SK-N-SH (cell line): ENCODE measurements at regions not wholly inside any gene's neighbourhood (a gene's known extent, or its start where the extent isn't known, plus 50 kb on each side); places are given as distances from the start of the nearest gene placed in this dataset.

Experiments used
- CTCF ChIA-PET: fragments of 300-600, 350-600 bp; formaldehyde crosslinking; extraction: SDS; loops from one replicate; lab custom pipeline; 2021; lab: Yijun Ruan, JAX
- POLR2A ChIA-PET: fragments of 350-600 bp; sonication (Branson Sonifier 250); formaldehyde crosslinking; extraction: SDS; loops from one replicate; lab custom pipeline; 2020; ENCODE audit warnings: antibody characterized with exemption, inconsistent platforms; lab: Yijun Ruan, JAX
- DNase-seq: peaks from one replicate; pipeline ENCODE4 v3.0.0; 2012
- H2AFZ ChIP-seq: fragments of 200-600 bp; sonication (generic); 2 replicates; pipeline ENCODE4 v1.8.1; 2016; ENCODE audit warnings: antibody characterized with exemption, mild to moderate bottlenecking, low read depth
- H3F3A ChIP-seq: fragments of 200-600 bp; sonication (generic); replicated peaks from 2 replicates; pipeline ENCODE3; 2016; ENCODE audit warnings: antibody characterized with exemption, mild to moderate bottlenecking; ENCODE audit not compliant: insufficient read depth
- H3K27ac ChIP-seq, 2 experiments: fragments of 200-500 bp in 1 of 2; fragments of 200-600 bp in 1 of 2; sonication (Bioruptor generic) in 1 of 2; sonication (generic), shearing (Covaris generic) in 1 of 2; 2 replicates each; pipeline versions ENCODE4 v1.5.1 to v1.6.1; 2014 to 2016; ENCODE audit warnings: low read depth in 2 of 2, inconsistent platforms in 1 of 2, low read length in 1 of 2, mild to moderate bottlenecking in 1 of 2, mixed read lengths in 1 of 2
- H3K27me3 ChIP-seq: fragments of 200-600 bp; sonication (generic), shearing (Covaris generic); 2 replicates; pipeline ENCODE4 v1.6.1; 2016; ENCODE audit warnings: mixed run types; ENCODE audit not compliant: insufficient read depth
- H3K36me3 ChIP-seq, 2 experiments: fragments of 200-500 bp in 1 of 2; fragments of 200-600 bp in 1 of 2; sonication (Bioruptor generic) in 1 of 2; sonication (generic) in 1 of 2; replicated peaks in 1 of 2; 2 replicates each; pipeline versions ENCODE3 to v1.5.1; 2014 to 2016; ENCODE audit warnings: low read length in 1 of 2, mild to moderate bottlenecking in 1 of 2; ENCODE audit not compliant: insufficient read depth in 2 of 2, control insufficient read depth in 1 of 2
- H3K4me1 ChIP-seq, 2 experiments: fragments of 200-500 bp in 1 of 2; fragments of 200-600 bp in 1 of 2; sonication (Bioruptor generic) in 1 of 2; sonication (generic), shearing (Covaris generic) in 1 of 2; 2 replicates each; pipeline versions ENCODE4 v1.5.1 to v1.6.1; 2014 to 2016; ENCODE audit warnings: low read depth in 1 of 2, low read length in 1 of 2, mixed run types in 1 of 2; ENCODE audit not compliant: insufficient read depth in 2 of 2, control insufficient read depth in 1 of 2
- H3K4me2 ChIP-seq: fragments of 200-600 bp; sonication (generic), shearing (Covaris generic); 2 replicates; pipeline ENCODE4 v1.6.1; 2017; ENCODE audit warnings: mixed run types
- H3K4me3 ChIP-seq, 2 experiments: fragments of 200-500 bp in 1 of 2; fragments of 200-600 bp in 1 of 2; sonication (Bioruptor generic) in 1 of 2; sonication (generic), shearing (Covaris generic) in 1 of 2; 2 replicates each; pipeline versions ENCODE4 v1.5.1 to v1.8.1; 2014 to 2016; ENCODE audit warnings: low read depth in 2 of 2, inconsistent platforms in 1 of 2, low read length in 1 of 2, mild to moderate bottlenecking in 1 of 2, mixed read lengths in 1 of 2, moderate library complexity in 1 of 2
- H3K79me2 ChIP-seq: fragments of 200-600 bp; sonication (generic); 2 replicates; pipeline ENCODE4 v1.8.1; 2017; ENCODE audit warnings: mild to moderate bottlenecking; ENCODE audit not compliant: insufficient read depth
- H3K9ac ChIP-seq: fragments of 200-600 bp; sonication (generic); 2 replicates; pipeline ENCODE4 v1.6.1; 2017; ENCODE audit warnings: mixed run types
- H3K9me2 ChIP-seq: fragments of 200-600 bp; sonication (generic); 2 replicates; pipeline ENCODE4 v1.6.1; 2017; ENCODE audit warnings: mixed run types
- H3K9me3 ChIP-seq: fragments of 200-600 bp; sonication (generic); 2 replicates; pipeline ENCODE4 v1.6.1; 2017; ENCODE audit warnings: mixed run types, mild to moderate bottlenecking, moderate library complexity
- H4K20me1 ChIP-seq: fragments of 200-600 bp; sonication (generic); 2 replicates; pipeline ENCODE4 v1.6.1; 2017; ENCODE audit warnings: mild to moderate bottlenecking, mixed run types; ENCODE audit not compliant: insufficient read depth
- CHD2 ChIP-seq: fragments of 150-350 bp; IDR thresholded peaks from 2 replicates; pipeline ENCODE4 v1.6.1; 2018; ENCODE audit warnings: low read length; ENCODE audit not compliant: partially characterized antibody
- CTCF ChIP-seq: fragments of 200-600 bp; sonication (generic); IDR thresholded peaks from 2 replicates; pipeline ENCODE4 v1.6.1; 2017; ENCODE audit warnings: antibody characterized with exemption, mild to moderate bottlenecking, moderate library complexity
- ELF1 ChIP-seq: IDR thresholded peaks from 2 replicates; pipeline ENCODE4 v1.4.0; 2012
- EZH2phosphoT487 ChIP-seq: fragments of 200-600 bp; sonication (generic); IDR thresholded peaks from 2 replicates; pipeline ENCODE4 v1.6.1; 2017; ENCODE audit warnings: low read depth, mixed run types, mild to moderate bottlenecking, antibody characterized with exemption, moderate library complexity, borderline replicate concordance
- FOSL2 ChIP-seq: IDR thresholded peaks from 2 replicates; pipeline ENCODE4 v1.4.0; 2012; ENCODE audit warnings: low read depth, mild to moderate bottlenecking, moderate library complexity, borderline replicate concordance
- JUND ChIP-seq: IDR thresholded peaks from 2 replicates; pipeline ENCODE4 v1.4.0; 2012
- MEF2A ChIP-seq: IDR thresholded peaks from 2 replicates; pipeline ENCODE4 v1.4.0; 2012; ENCODE audit warnings: low read depth, borderline replicate concordance
- MXI1 ChIP-seq: IDR thresholded peaks from 2 replicates; pipeline ENCODE4 v1.6.1; 2012; ENCODE audit warnings: mild to moderate bottlenecking, low read depth, low read length, improper control_type of control experiment
- NFIC ChIP-seq: IDR thresholded peaks from 2 replicates; pipeline ENCODE4 v1.4.0; 2012; ENCODE audit warnings: borderline replicate concordance
- NRF1 ChIP-seq: IDR thresholded peaks from 2 replicates; pipeline ENCODE4 v1.6.1; 2012; ENCODE audit warnings: low read depth, mild to moderate bottlenecking, low read length
- PBX3 ChIP-seq: IDR thresholded peaks from 2 replicates; pipeline ENCODE4; 2012
- POLR2AphosphoS5 ChIP-seq: IDR thresholded peaks from 2 replicates; pipeline ENCODE4 v1.6.1; 2012; ENCODE audit warnings: low read depth, low read length
- RAD21 ChIP-seq: IDR thresholded peaks from 2 replicates; pipeline ENCODE4 v1.6.1; 2012; ENCODE audit warnings: mild to moderate bottlenecking, low read length
- RCOR1 ChIP-seq: fragments of 150-350 bp; IDR thresholded peaks from 2 replicates; pipeline ENCODE4 v1.6.1; 2017; ENCODE audit warnings: antibody characterized with exemption, low read length
- RFX5 ChIP-seq: IDR thresholded peaks from 2 replicates; pipeline ENCODE4 v1.6.1; 2012; ENCODE audit warnings: mild to moderate bottlenecking, improper control_type of control experiment, low read length
- RXRA ChIP-seq: IDR thresholded peaks from 2 replicates; pipeline ENCODE4 v1.4.0; 2012; ENCODE audit warnings: low read depth, mild to moderate bottlenecking, borderline replicate concordance
- SIN3A ChIP-seq: IDR thresholded peaks from 2 replicates; pipeline ENCODE4 v1.6.1; 2012; ENCODE audit warnings: low read depth, mild to moderate bottlenecking, low read length, moderate library complexity, borderline replicate concordance
- TEAD4 ChIP-seq: IDR thresholded peaks from 2 replicates; pipeline ENCODE4 v1.4.0; 2012; ENCODE audit warnings: mild to moderate bottlenecking, borderline replicate concordance; ENCODE audit not compliant: insufficient read depth
- USF2 ChIP-seq: fragments of 150-350 bp; IDR thresholded peaks from 2 replicates; pipeline ENCODE4 v1.6.1; 2017; ENCODE audit warnings: antibody characterized with exemption, low read length, low read depth, borderline replicate concordance
- WGBS: methylation state at CpG from one replicate; pipeline ENCODE4 v1.1.6; 2017; ENCODE audit warnings: low lambda C conversion rate; 5-methylcytosine and 5-hydroxymethylcytosine counted together
- TF ChIP-seq, protein P1 (sequence below): IDR thresholded peaks from 2 replicates; pipeline ENCODE4 v1.4.0; 2012; ENCODE audit warnings: low read depth, borderline replicate concordance
- TF ChIP-seq, protein P2 (sequence below): IDR thresholded peaks from 2 replicates; pipeline ENCODE4 v1.4.0; 2012; ENCODE audit warnings: low read depth

DNA sequence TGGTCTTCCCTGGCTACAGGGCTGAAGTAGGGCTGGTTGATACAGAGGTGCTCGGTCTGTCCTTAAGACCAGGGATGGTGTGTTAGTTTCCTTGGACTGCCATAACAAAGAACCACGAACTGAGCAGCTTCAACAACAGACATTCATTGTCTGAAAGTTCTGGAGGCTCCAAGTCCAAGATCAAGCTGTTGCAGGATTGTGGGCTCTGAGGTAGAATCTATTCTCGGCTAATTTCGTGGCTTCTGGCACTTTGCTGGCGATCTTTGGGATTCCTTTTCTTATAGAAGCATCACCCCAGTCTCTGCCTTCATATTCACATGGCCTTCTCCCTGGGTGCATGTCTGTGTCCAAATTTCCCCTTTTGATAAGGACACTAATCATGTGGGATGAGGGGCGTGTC is 112.1 kb upstream of the ITGB1 start:
- no peaks in the 10 kb centered on the region for H3K79me2 ChIP-seq
- peaks cover 5% of the 10 kb centered on the region for H3F3A ChIP-seq
- CTCF ChIA-PET = interaction anchor here (0.6 kb wide), 1 partner anchor 29 kb away, joined by 3 read pairs; no protein-coding TSS in a partner anchor
- no peak overlapping the region for H3K9ac ChIP-seq
- H3K9me2 ChIP-seq = no peaks in the 10 kb centered on the region
- POLR2A ChIA-PET = no interaction called here
- no peaks in the 10 kb centered on the region for H4K20me1 ChIP-seq
- H3K27me3 ChIP-seq = no peaks in the 10 kb centered on the region
- TF ChIP-seq FOSL2 (no peak), MXI1 (no peak), ELF1 (no peak), RXRA (no peak), CTCF (no peak), NFIC (no peak), RFX5 (no peak), POLR2AphosphoS5 (no peak), TEAD4 (no peak), NRF1 (no peak), RCOR1 (no peak), MEF2A (no peak), JUND (no peak), CHD2 (no peak), RAD21 (no peak), PBX3 (no peak)
- no peak overlapping the region for H3K27ac ChIP-seq
- no peak overlapping the region for H3K4me2 ChIP-seq
- H3K9me3 ChIP-seq = no peaks in the 10 kb centered on the region
- H2AFZ ChIP-seq = no peak overlapping the region
- DNase-seq = no peak
- WGBS = 80% methylated on average over 6 of the region's 6 CpGs
- H3K4me1 ChIP-seq = no peaks in the 10 kb centered on the region
- no peaks in the 10 kb centered on the region for H3K36me3 ChIP-seq
- H3K4me3 ChIP-seq = no peak overlapping the region

GRCh38 chr10:33067917-33068316 is 109.9 kb upstream of the ITGB1 start:
- H4K20me1 ChIP-seq = no peaks in the 10 kb centered on the region
- no peak overlapping the region for H3K4me2 ChIP-seq
- H3K4me3 ChIP-seq = no peak overlapping the region
- DNase-seq = no peak
- no peak overlapping the region for H3K27ac ChIP-seq
- H3K79me2 ChIP-seq = no peaks in the 10 kb centered on the region
- no peaks in the 10 kb centered on the region for H3K4me1 ChIP-seq
- no peaks in the 10 kb centered on the region for H3K9me2 ChIP-seq
- H3K36me3 ChIP-seq = no peaks in the 10 kb centered on the region
- no peaks in the 10 kb centered on the region for H3K9me3 ChIP-seq
- ChIA-PET POLR2A (no interaction called here), CTCF (interaction anchor here (1.1 to 1.3 kb wide), 2 partner anchors 22 to 272 kb away, joined by 3 to 4 read pairs; no protein-coding TSS in a partner anchor)
- peaks cover 5% of the 10 kb centered on the region for H3F3A ChIP-seq
- H3K27me3 ChIP-seq = no peaks in the 10 kb centered on the region
- no peak overlapping the region for H3K9ac ChIP-seq
- 59% methylated on average over 2 of the region's 2 CpGs for WGBS
- no peak overlapping the region for H2AFZ ChIP-seq
- no peak for TF ChIP-seq EZH2phosphoT487
- TF ChIP-seq MXI1 = no peak
- TF ChIP-seq TEAD4 = no peak
- no peak for TF ChIP-seq SIN3A
- TF ChIP-seq, protein P1, sequence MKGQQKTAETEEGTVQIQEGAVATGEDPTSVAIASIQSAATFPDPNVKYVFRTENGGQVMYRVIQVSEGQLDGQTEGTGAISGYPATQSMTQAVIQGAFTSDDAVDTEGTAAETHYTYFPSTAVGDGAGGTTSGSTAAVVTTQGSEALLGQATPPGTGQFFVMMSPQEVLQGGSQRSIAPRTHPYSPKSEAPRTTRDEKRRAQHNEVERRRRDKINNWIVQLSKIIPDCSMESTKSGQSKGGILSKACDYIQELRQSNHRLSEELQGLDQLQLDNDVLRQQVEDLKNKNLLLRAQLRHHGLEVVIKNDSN = no peak
- TF ChIP-seq USF2 = no peak
- TF ChIP-seq, protein P2, sequence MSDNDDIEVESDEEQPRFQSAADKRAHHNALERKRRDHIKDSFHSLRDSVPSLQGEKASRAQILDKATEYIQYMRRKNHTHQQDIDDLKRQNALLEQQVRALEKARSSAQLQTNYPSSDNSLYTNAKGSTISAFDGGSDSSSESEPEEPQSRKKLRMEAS = no peak
